HCT116 (cell line): ENCODE measurements at regions not wholly inside any gene's neighbourhood (a gene's known extent, or its start where the extent isn't known, plus 50 kb on each side); places are given as distances from the start of the nearest gene placed in this dataset.

Source experiments
- ATAC-seq: fragments of 200-7000 bp; cut with Tn5 transposase; 2 replicates; pipeline ENCODE4 v1.9.1; 2020; ENCODE audit warnings: mild to moderate bottlenecking, moderate library complexity
- BruUV-seq: library from RNA; stranded (reverse); fragments of 400-500 nt; replicated peaks from 2 replicates; lab custom pipeline; 2021; lab: Mats Ljungman, UMichigan
- CTCF ChIA-PET: fragments of 300-600 bp; sonication (Branson Sonifier 250); formaldehyde crosslinking; loops from one replicate; lab custom pipeline; 2021; ENCODE audit warnings: antibody characterized with exemption; lab: Charles Lee
- POLR2A ChIA-PET: fragments of 300-600, 350-600 bp; sonication (Branson Sonifier 250); formaldehyde crosslinking; loops from one replicate; lab custom pipeline; 2021; ENCODE audit warnings: antibody characterized with exemption; lab: Charles Lee
- RAD21 ChIA-PET, 2 experiments: fragments of 300-600 bp; sonication (Branson Sonifier 250); formaldehyde crosslinking; loops; one replicate each; lab custom pipeline; 2023; ENCODE audit warnings: low total read pairs in 2 of 2; ENCODE audit not compliant: uncharacterized antibody in 2 of 2, unreplicated experiment in 2 of 2, low non-redundant PET in 1 of 2; lab: Charles Lee
- DNase-seq: peaks from one replicate; pipeline ENCODE4 v3.0.0-alpha.2; 2010; ENCODE audit warnings: low read depth, low spot score
- H2AFZ ChIP-seq: fragments of 200-600 bp; shearing (Covaris generic), sonication (generic); 2 replicates; pipeline ENCODE4 v1.6.1; 2017; ENCODE audit warnings: low read depth, mixed run types, mixed read lengths, antibody characterized with exemption, low read length; ENCODE audit not compliant: poor library complexity, severe bottlenecking
- H3K27ac ChIP-seq: 2 replicates; pipeline ENCODE4 v1.5.1; 2012; ENCODE audit warnings: low read depth, low read length
- H3K27me3 ChIP-seq: fragments of 200-600 bp; sonication (generic); 2 replicates; pipeline ENCODE4 v1.6.1; 2016; ENCODE audit warnings: mixed run types, low read length, mixed read lengths; ENCODE audit not compliant: insufficient read depth
- H3K36me3 ChIP-seq, 2 experiments: fragments of 200-500 bp in 1 of 2; fragments of 200-600 bp in 1 of 2; sonication (Bioruptor generic) in 1 of 2; sonication (generic) in 1 of 2; 2 replicates each; pipeline versions ENCODE4 v1.5.1 to v1.6.1; 2014 to 2016; ENCODE audit warnings: low read length in 2 of 2, inconsistent platforms in 1 of 2, mixed read lengths in 1 of 2, mixed run types in 1 of 2; ENCODE audit not compliant: insufficient read depth in 2 of 2, control insufficient read depth in 1 of 2
- H3K4me1 ChIP-seq, 2 experiments: fragments of 200-600 bp in 1 of 2; sonication (generic) in 1 of 2; 2 replicates each; pipeline versions ENCODE4 v1.5.1 to v1.6.1; 2012 to 2017; ENCODE audit warnings: low read length in 2 of 2, inconsistent platforms in 1 of 2, mild to moderate bottlenecking in 1 of 2, mixed read lengths in 1 of 2, mixed run types in 1 of 2, moderate library complexity in 1 of 2; ENCODE audit not compliant: insufficient read depth in 2 of 2, control insufficient read depth in 1 of 2
- H3K4me2 ChIP-seq: fragments of 200-600 bp; sonication (generic); 2 replicates; pipeline ENCODE4 v1.6.1; 2017; ENCODE audit warnings: mixed run types, low read length, mixed read lengths
- H3K4me3 ChIP-seq, 2 experiments: fragments of 200-600 bp in 1 of 2; sonication (generic) in 1 of 2; replicated peaks in 1 of 2; 2 replicates each; pipeline ENCODE4 v1.5.1; 2011 to 2016; ENCODE audit warnings: low read length in 2 of 2, control low read depth in 1 of 2, low read depth in 1 of 2, mild to moderate bottlenecking in 1 of 2, mixed read lengths in 1 of 2, mixed run types in 1 of 2
- H3K79me2 ChIP-seq: fragments of 200-600 bp; sonication (generic); 2 replicates; pipeline ENCODE4 v1.6.1; 2017; ENCODE audit warnings: mild to moderate bottlenecking, mixed run types, low read length, moderate library complexity, mixed read lengths; ENCODE audit not compliant: insufficient read depth
- H3K9ac ChIP-seq: fragments of 200-600 bp; sonication (generic); 2 replicates; pipeline ENCODE4 v1.6.1; 2016; ENCODE audit warnings: low read length, mixed read lengths
- H3K9me2 ChIP-seq: fragments of 200-600 bp; sonication (generic), shearing (Covaris generic); 2 replicates; pipeline ENCODE4 v1.6.1; 2017; ENCODE audit warnings: mixed run types, mild to moderate bottlenecking, moderate library complexity; ENCODE audit not compliant: insufficient read depth
- H3K9me3 ChIP-seq, 2 experiments: fragments of 200-500 bp in 1 of 2; fragments of 200-600 bp in 1 of 2; sonication (Bioruptor generic) in 1 of 2; sonication (generic) in 1 of 2; 2 replicates each; pipeline ENCODE4 v1.6.1; 2014 to 2017; ENCODE audit warnings: low read length in 2 of 2, mixed read lengths in 2 of 2, inconsistent platforms in 1 of 2, low read depth in 1 of 2, mild to moderate bottlenecking in 1 of 2, mixed run types in 1 of 2, moderate library complexity in 1 of 2; ENCODE audit not compliant: control insufficient read depth in 1 of 2, insufficient read depth in 1 of 2
- H4K20me1 ChIP-seq: fragments of 200-600 bp; sonication (generic), shearing (Covaris generic); 2 replicates; pipeline ENCODE4 v1.6.1; 2017; ENCODE audit warnings: mixed run types, mild to moderate bottlenecking, moderate library complexity; ENCODE audit not compliant: insufficient read depth
- EGR1 ChIP-seq: IDR thresholded peaks from 2 replicates; pipeline ENCODE4 v1.6.1; 2012; ENCODE audit warnings: low read depth
- ELF1 ChIP-seq: IDR thresholded peaks from 2 replicates; pipeline ENCODE4 v1.6.1; 2012; ENCODE audit warnings: low read depth, borderline replicate concordance
- EZH2 ChIP-seq: fragments of 200-600 bp; sonication (generic); IDR thresholded peaks from 2 replicates; pipeline ENCODE4 v1.6.1; 2017; ENCODE audit warnings: antibody characterized with exemption, mixed run types
- EZH2phosphoT487 ChIP-seq: fragments of 200-600 bp; IDR thresholded peaks from 2 replicates; pipeline ENCODE4 v1.6.1; 2018; ENCODE audit warnings: antibody characterized with exemption, borderline replicate concordance
- POLR2AphosphoS5 ChIP-seq: IDR thresholded peaks from 2 replicates; pipeline ENCODE4 v1.6.1; 2011; ENCODE audit warnings: mild to moderate bottlenecking, low read depth, low read length, moderate library complexity
- RAD21 ChIP-seq: IDR thresholded peaks from 2 replicates; pipeline ENCODE4 v1.6.1; 2012; ENCODE audit warnings: low read depth, mild to moderate bottlenecking
- SRF ChIP-seq: IDR thresholded peaks from 2 replicates; pipeline ENCODE4 v1.6.1; 2012; ENCODE audit warnings: low read depth
- TCF7L2 ChIP-seq: IDR thresholded peaks from 2 replicates; pipeline ENCODE4 v1.7.0; 2011; ENCODE audit warnings: borderline replicate concordance, inconsistent platforms; ENCODE audit not compliant: insufficient read depth, insufficient read length; ENCODE audit errors: extremely low read depth
- ZFX ChIP-seq: fragments of 450-650 bp; IDR thresholded peaks from 2 replicates; pipeline ENCODE4 v1.6.1; 2017
- intact Hi-C: fragments of 100-400 bp; cut with micrococcal nuclease; formaldehyde crosslinking; loops from 2 replicates; pipeline ENCODE4 v1.10.0; 2022
- TF ChIP-seq, protein P1 (sequence below): IDR thresholded peaks from 2 replicates; pipeline ENCODE4 v1.6.1; 2012
- TF ChIP-seq, protein P2 (sequence below), 3 experiments: fragments of 200-600 bp in 1 of 3; sonication (generic) in 1 of 3; IDR thresholded peaks in 2 of 3; conservative IDR thresholded peaks in 1 of 3; 2 replicates each; pipeline ENCODE4 v1.5.1; 2012 to 2017; ENCODE audit warnings: low read depth in 2 of 3, low read length in 2 of 3, antibody characterized with exemption in 1 of 3, borderline replicate concordance in 1 of 3, control low read depth in 1 of 3, mild to moderate bottlenecking in 1 of 3, mixed read lengths in 1 of 3, mixed run types in 1 of 3, moderate library complexity in 1 of 3; ENCODE audit not compliant: insufficient read depth in 1 of 3
- TF ChIP-seq, protein P3 (sequence below): IDR thresholded peaks from 2 replicates; pipeline ENCODE4 v1.6.1; 2012; ENCODE audit warnings: low read depth
- TF ChIP-seq, protein P4 (sequence below): IDR thresholded peaks from 2 replicates; pipeline ENCODE4 v1.6.1; 2012

DNA sequence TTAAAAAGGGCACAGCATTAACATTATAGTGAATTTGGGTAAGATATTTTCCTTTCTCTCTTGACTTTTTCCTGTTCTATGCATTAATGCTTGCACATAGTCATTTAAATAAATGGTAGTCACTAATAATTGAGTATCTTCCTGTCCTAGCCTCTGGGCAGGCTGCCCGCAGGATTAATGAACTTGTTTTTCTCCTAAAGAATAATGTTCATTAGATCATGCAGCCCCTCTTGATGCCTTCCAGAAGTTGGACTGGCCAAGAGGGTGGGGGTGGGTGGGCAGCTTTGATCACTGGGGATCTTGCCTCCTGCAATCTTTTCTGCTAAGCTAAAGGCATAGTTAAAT is 514.5 kb upstream of the CDH2 start:
- ATAC-seq = no peak
- Histone ChIP-seq H3K79me2 (no peaks in the 10 kb centered on the region), H3K9me3 (no peaks in the 10 kb centered on the region), H3K4me1 (no peaks in the 10 kb centered on the region)
- TF ChIP-seq ELF1 (no peak), EGR1 (no peak), EZH2 (no peak), TCF7L2 (no peak), ZFX (no peak)
- TF ChIP-seq, protein P1, sequence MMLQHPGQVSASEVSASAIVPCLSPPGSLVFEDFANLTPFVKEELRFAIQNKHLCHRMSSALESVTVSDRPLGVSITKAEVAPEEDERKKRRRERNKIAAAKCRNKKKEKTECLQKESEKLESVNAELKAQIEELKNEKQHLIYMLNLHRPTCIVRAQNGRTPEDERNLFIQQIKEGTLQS = no peak
- TF ChIP-seq, protein P2, sequence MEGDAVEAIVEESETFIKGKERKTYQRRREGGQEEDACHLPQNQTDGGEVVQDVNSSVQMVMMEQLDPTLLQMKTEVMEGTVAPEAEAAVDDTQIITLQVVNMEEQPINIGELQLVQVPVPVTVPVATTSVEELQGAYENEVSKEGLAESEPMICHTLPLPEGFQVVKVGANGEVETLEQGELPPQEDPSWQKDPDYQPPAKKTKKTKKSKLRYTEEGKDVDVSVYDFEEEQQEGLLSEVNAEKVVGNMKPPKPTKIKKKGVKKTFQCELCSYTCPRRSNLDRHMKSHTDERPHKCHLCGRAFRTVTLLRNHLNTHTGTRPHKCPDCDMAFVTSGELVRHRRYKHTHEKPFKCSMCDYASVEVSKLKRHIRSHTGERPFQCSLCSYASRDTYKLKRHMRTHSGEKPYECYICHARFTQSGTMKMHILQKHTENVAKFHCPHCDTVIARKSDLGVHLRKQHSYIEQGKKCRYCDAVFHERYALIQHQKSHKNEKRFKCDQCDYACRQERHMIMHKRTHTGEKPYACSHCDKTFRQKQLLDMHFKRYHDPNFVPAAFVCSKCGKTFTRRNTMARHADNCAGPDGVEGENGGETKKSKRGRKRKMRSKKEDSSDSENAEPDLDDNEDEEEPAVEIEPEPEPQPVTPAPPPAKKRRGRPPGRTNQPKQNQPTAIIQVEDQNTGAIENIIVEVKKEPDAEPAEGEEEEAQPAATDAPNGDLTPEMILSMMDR (IDR thresholded peaks at IDR 0.05 in 2 of 3, conservative IDR thresholded peaks at IDR 0.05 in 1 of 3; ENCODE audit: borderline replicate concordance in 1 of 3, insufficient read depth in 1 of 3, low read depth in 2 of 3, low read length in 2 of 3) = no peak
- TF ChIP-seq, all 23 proteins: peak for 0
- Histone ChIP-seq H4K20me1 (no peaks in the 10 kb centered on the region), H3K4me2 (no peak overlapping the region), H2AFZ (no peak overlapping the region), H3K4me3 (no peak overlapping the region), H3K27ac (no peak overlapping the region), H3K36me3 (no peaks in the 10 kb centered on the region), H3K9ac (no peak overlapping the region), H3K27me3 (no peaks in the 10 kb centered on the region), H3K9me2 (no peaks in the 10 kb centered on the region)
- CTCF ChIA-PET = no interaction called here
- intact Hi-C loops = no loop called here
- POLR2A ChIA-PET = no interaction called here
- no peak for DNase-seq
- RAD21 ChIA-PET = no interaction called here
- no TSS peak for BruUV-seq

DNA sequence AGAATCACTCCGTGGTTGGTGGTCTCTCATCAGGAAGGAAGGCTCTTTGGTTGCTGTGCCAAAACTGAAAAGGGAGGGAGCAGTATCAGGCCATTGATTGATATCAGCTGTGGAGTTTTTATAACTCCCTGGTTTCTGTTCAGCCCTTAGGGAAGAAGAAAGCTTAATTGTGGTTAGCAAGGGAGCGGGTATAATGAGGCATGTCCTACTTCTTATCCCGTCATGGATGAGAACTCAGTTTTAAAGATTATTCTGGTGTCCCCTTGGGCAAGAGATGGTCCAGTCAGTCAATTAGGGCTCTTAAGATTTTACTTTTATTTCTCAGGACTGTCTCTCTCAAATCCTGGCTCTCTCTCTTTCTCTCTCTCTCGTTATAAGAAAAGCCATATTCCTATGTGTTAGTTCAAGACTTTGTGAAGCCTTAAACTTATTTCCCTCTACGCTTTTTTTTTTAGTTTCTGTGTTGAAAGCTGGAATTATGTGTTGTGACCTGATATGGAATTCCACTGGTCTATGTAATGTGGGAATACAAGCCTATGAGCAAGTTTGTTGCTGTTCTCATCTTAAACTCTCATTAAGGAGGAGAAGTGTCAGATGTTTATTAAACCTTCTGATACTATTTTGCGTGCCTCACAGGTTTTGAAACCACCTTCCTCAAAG is 514.0 kb upstream of the CDH2 start:
- H3K9me3 ChIP-seq = no peaks in the 10 kb centered on the region
- H3K27me3 ChIP-seq = no peaks in the 10 kb centered on the region
- no peaks in the 10 kb centered on the region for H3K36me3 ChIP-seq
- no peaks in the 10 kb centered on the region for H4K20me1 ChIP-seq
- no peak overlapping the region for H2AFZ ChIP-seq
- H3K4me1 ChIP-seq = no peaks in the 10 kb centered on the region
- H3K79me2 ChIP-seq = no peaks in the 10 kb centered on the region
- no peak overlapping the region for H3K4me2 ChIP-seq
- intact Hi-C loops = no loop called here
- POLR2A ChIA-PET = no interaction called here
- CTCF ChIA-PET = no interaction called here
- no peak overlapping the region for H3K9ac ChIP-seq
- no peak overlapping the region for H3K27ac ChIP-seq
- H3K4me3 ChIP-seq = no peak overlapping the region
- H3K9me2 ChIP-seq = no peaks in the 10 kb centered on the region
- RAD21 ChIA-PET = no interaction called here
- DNase-seq = no peak
- ATAC-seq = no peak
- no TSS peak for BruUV-seq
- TF ChIP-seq, protein P3, sequence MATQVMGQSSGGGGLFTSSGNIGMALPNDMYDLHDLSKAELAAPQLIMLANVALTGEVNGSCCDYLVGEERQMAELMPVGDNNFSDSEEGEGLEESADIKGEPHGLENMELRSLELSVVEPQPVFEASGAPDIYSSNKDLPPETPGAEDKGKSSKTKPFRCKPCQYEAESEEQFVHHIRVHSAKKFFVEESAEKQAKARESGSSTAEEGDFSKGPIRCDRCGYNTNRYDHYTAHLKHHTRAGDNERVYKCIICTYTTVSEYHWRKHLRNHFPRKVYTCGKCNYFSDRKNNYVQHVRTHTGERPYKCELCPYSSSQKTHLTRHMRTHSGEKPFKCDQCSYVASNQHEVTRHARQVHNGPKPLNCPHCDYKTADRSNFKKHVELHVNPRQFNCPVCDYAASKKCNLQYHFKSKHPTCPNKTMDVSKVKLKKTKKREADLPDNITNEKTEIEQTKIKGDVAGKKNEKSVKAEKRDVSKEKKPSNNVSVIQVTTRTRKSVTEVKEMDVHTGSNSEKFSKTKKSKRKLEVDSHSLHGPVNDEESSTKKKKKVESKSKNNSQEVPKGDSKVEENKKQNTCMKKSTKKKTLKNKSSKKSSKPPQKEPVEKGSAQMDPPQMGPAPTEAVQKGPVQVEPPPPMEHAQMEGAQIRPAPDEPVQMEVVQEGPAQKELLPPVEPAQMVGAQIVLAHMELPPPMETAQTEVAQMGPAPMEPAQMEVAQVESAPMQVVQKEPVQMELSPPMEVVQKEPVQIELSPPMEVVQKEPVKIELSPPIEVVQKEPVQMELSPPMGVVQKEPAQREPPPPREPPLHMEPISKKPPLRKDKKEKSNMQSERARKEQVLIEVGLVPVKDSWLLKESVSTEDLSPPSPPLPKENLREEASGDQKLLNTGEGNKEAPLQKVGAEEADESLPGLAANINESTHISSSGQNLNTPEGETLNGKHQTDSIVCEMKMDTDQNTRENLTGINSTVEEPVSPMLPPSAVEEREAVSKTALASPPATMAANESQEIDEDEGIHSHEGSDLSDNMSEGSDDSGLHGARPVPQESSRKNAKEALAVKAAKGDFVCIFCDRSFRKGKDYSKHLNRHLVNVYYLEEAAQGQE = no peak
- TF ChIP-seq RAD21 (no peak), SRF (no peak), POLR2AphosphoS5 (no peak), ZFX (no peak), EZH2phosphoT487 (no peak), TCF7L2 (no peak)
- TF ChIP-seq, protein P4, sequence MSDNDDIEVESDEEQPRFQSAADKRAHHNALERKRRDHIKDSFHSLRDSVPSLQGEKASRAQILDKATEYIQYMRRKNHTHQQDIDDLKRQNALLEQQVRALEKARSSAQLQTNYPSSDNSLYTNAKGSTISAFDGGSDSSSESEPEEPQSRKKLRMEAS = no peak
